GM19328 (cell line): ENCODE measurements at regions not wholly inside any gene's neighbourhood (a gene's known extent, or its start where the extent isn't known, plus 50 kb on each side); places are given as distances from the start of the nearest gene placed in this dataset.

Experiments used
- ATAC-seq: cut with Tn5 transposase; IDR thresholded peaks from one replicate; pipeline ENCODE4 v1.9.1; 2021; ENCODE audit warnings: mild to moderate bottlenecking, moderate library complexity; ENCODE audit not compliant: unreplicated experiment

- no peak for ATAC-seq
Observed at GRCh38 chr2:121860033-121860757, 104.7 kb downstream of the TSN start.

GRCh38 chr2:121860758-121861227, 105.3 kb downstream of the TSN start:
- no peak for ATAC-seq

GRCh38 chr2:121862286-121862685, 106.8 kb downstream of the TSN start:
- no peak for ATAC-seq

- ATAC-seq = no peak
Observed at GRCh38 chr2:121865914-121866313, 110.5 kb downstream of the TSN start.

GRCh38 chr2:121866789-121867188, 111.3 kb downstream of the TSN start:
- no peak for ATAC-seq

- no peak for ATAC-seq
Observed at GRCh38 chr2:121868652-121869051, 113.2 kb downstream of the TSN start.

- no peak for ATAC-seq
Observed at GRCh38 chr2:121869363-121869762, 113.9 kb downstream of the TSN start.

- ATAC-seq = no peak
Observed at GRCh38 chr2:121869873-121870272, 114.4 kb downstream of the TSN start.

GRCh38 chr2:121872651-121873050, 117.2 kb downstream of the TSN start:
- ATAC-seq = no peak

GRCh38 chr2:121873864-121874263, 118.4 kb downstream of the TSN start:
- ATAC-seq = no peak

GRCh38 chr2:121875585-121876185, 120.2 kb downstream of the TSN start:
- ATAC-seq = no peak

GRCh38 chr2:121877366-121877765, 121.9 kb downstream of the TSN start:
- no peak for ATAC-seq

- ATAC-seq = no peak
Observed at GRCh38 chr2:121880283-121880682, 124.8 kb downstream of the TSN start.

GRCh38 chr2:121881038-121881437, 125.6 kb downstream of the TSN start:
- no peak for ATAC-seq

GRCh38 chr2:121881950-121882349, 126.5 kb downstream of the TSN start:
- no peak for ATAC-seq

- ATAC-seq = no peak
Observed at GRCh38 chr2:121884078-121884477, 128.6 kb downstream of the TSN start.

GRCh38 chr2:121884511-121884921, 129.1 kb downstream of the TSN start:
- no peak for ATAC-seq

GRCh38 chr2:121886059-121886458, 130.6 kb downstream of the TSN start:
- no peak for ATAC-seq

- ATAC-seq = no peak
Observed at GRCh38 chr2:121887513-121888188, 132.2 kb downstream of the TSN start.

- no peak for ATAC-seq
Observed at GRCh38 chr2:121888189-121888557, 132.7 kb downstream of the TSN start.

GRCh38 chr2:121890041-121890440, 134.6 kb downstream of the TSN start:
- ATAC-seq = no peak
